ENCODE measurements at regions not wholly inside any gene's neighbourhood (a gene's known extent, or its start where the extent isn't known, plus 50 kb on each side); places are given as distances from the start of the nearest gene placed in this dataset.

GRCh38 chr6:44554861-44555260 lies 167.4 kb downstream of the CDC5L start:
- TF ChIP-seq MXI1 (conservative IDR thresholded peaks at IDR 0.05; ENCODE audit: poor library complexity, severe bottlenecking): no peak
- TF ChIP-seq, protein P1, sequence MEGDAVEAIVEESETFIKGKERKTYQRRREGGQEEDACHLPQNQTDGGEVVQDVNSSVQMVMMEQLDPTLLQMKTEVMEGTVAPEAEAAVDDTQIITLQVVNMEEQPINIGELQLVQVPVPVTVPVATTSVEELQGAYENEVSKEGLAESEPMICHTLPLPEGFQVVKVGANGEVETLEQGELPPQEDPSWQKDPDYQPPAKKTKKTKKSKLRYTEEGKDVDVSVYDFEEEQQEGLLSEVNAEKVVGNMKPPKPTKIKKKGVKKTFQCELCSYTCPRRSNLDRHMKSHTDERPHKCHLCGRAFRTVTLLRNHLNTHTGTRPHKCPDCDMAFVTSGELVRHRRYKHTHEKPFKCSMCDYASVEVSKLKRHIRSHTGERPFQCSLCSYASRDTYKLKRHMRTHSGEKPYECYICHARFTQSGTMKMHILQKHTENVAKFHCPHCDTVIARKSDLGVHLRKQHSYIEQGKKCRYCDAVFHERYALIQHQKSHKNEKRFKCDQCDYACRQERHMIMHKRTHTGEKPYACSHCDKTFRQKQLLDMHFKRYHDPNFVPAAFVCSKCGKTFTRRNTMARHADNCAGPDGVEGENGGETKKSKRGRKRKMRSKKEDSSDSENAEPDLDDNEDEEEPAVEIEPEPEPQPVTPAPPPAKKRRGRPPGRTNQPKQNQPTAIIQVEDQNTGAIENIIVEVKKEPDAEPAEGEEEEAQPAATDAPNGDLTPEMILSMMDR (IDR thresholded peaks at IDR 0.05; ENCODE audit: poor library complexity, severe bottlenecking): no peak
- TF ChIP-seq POLR2AphosphoS5 (IDR thresholded peaks at IDR 0.05): no peak
- TF ChIP-seq EZH2 (IDR thresholded peaks at IDR 0.05; ENCODE audit: borderline replicate concordance, insufficient read depth, low read length, poor library complexity, severe bottlenecking): no peak
- TF ChIP-seq, protein P2, sequence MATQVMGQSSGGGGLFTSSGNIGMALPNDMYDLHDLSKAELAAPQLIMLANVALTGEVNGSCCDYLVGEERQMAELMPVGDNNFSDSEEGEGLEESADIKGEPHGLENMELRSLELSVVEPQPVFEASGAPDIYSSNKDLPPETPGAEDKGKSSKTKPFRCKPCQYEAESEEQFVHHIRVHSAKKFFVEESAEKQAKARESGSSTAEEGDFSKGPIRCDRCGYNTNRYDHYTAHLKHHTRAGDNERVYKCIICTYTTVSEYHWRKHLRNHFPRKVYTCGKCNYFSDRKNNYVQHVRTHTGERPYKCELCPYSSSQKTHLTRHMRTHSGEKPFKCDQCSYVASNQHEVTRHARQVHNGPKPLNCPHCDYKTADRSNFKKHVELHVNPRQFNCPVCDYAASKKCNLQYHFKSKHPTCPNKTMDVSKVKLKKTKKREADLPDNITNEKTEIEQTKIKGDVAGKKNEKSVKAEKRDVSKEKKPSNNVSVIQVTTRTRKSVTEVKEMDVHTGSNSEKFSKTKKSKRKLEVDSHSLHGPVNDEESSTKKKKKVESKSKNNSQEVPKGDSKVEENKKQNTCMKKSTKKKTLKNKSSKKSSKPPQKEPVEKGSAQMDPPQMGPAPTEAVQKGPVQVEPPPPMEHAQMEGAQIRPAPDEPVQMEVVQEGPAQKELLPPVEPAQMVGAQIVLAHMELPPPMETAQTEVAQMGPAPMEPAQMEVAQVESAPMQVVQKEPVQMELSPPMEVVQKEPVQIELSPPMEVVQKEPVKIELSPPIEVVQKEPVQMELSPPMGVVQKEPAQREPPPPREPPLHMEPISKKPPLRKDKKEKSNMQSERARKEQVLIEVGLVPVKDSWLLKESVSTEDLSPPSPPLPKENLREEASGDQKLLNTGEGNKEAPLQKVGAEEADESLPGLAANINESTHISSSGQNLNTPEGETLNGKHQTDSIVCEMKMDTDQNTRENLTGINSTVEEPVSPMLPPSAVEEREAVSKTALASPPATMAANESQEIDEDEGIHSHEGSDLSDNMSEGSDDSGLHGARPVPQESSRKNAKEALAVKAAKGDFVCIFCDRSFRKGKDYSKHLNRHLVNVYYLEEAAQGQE (IDR thresholded peaks at IDR 0.05; ENCODE audit: borderline replicate concordance): no peak
- no peak for TF ChIP-seq TAF1 (IDR thresholded peaks at IDR 0.05; ENCODE audit: low read depth)
- no peak for TF ChIP-seq EP300 (conservative IDR thresholded peaks at IDR 0.05; ENCODE audit: poor library complexity, severe bottlenecking)
- no peak for TF ChIP-seq SMC3 (conservative IDR thresholded peaks at IDR 0.05; ENCODE audit: poor library complexity)
- TF ChIP-seq RAD21 (conservative IDR thresholded peaks at IDR 0.05): no peak

All from neural cell (in vitro differentiated cells).